OCI-LY7 (cell line): ENCODE measurements at regions not wholly inside any gene's neighbourhood (a gene's known extent, or its start where the extent isn't known, plus 50 kb on each side); places are given as distances from the start of the nearest gene placed in this dataset.

ENCODE experiments used
- BruUV-seq: library from RNA; stranded (reverse); fragments of 400-500 nt; replicated peaks from 2 replicates; lab custom pipeline; 2021; lab: Mats Ljungman, UMichigan
- CTCF ChIA-PET: fragments of 300-600 bp; sonication (Branson Sonifier 250); formaldehyde crosslinking; loops from one replicate; lab custom pipeline; 2022; ENCODE audit warnings: antibody characterized with exemption; ENCODE audit not compliant: unreplicated experiment; lab: Charles Lee
- POLR2A ChIA-PET: fragments of 300-600 bp; sonication (Branson Sonifier 250); formaldehyde crosslinking; loops from one replicate; lab custom pipeline; 2022; ENCODE audit warnings: antibody characterized with exemption; lab: Charles Lee
- DNase-seq: peaks from one replicate; pipeline ENCODE4 v3.0.0-alpha.2; 2015; ENCODE audit warnings: low spot score
- H2AFZ ChIP-seq: fragments of 200-600 bp; sonication (generic), shearing (Covaris generic); 2 replicates; pipeline ENCODE4 v1.6.1; 2014; ENCODE audit warnings: mild to moderate bottlenecking, antibody characterized with exemption, low read length, moderate library complexity
- H3K27ac ChIP-seq: fragments of 200-600 bp; sonication (generic); 2 replicates; pipeline ENCODE4 v1.5.1; 2014; ENCODE audit warnings: mixed run types, low read depth, mild to moderate bottlenecking, moderate library complexity, low read length, inconsistent platforms; ENCODE audit not compliant: poor library complexity, severe bottlenecking
- H3K36me3 ChIP-seq: fragments of 200-600 bp; sonication (generic); 2 replicates; pipeline ENCODE4 v1.6.1; 2014; ENCODE audit warnings: mild to moderate bottlenecking, antibody characterized with exemption, low read length, moderate library complexity, mixed read lengths; ENCODE audit not compliant: insufficient read depth
- H3K4me1 ChIP-seq: fragments of 200-600 bp; sonication (generic); 2 replicates; pipeline ENCODE4 v1.5.1; 2014; ENCODE audit warnings: mild to moderate bottlenecking, low read length; ENCODE audit not compliant: insufficient read depth, poor library complexity, severe bottlenecking
- H3K4me2 ChIP-seq: fragments of 200-600 bp; sonication (generic); 2 replicates; pipeline ENCODE4 v1.6.1; 2014; ENCODE audit warnings: mild to moderate bottlenecking, low read length
- H3K4me3 ChIP-seq: fragments of 200-600 bp; sonication (generic); 2 replicates; pipeline ENCODE4 v1.5.1; 2014; ENCODE audit warnings: mild to moderate bottlenecking, low read depth, low read length; ENCODE audit not compliant: poor library complexity, severe bottlenecking
- H3K79me2 ChIP-seq: fragments of 200-600 bp; sonication (generic); 2 replicates; pipeline ENCODE4 v1.6.1; 2016; ENCODE audit warnings: low read depth, mild to moderate bottlenecking, low read length, moderate library complexity, mixed read lengths; ENCODE audit not compliant: insufficient read depth
- H3K9me2 ChIP-seq: fragments of 200-600 bp; sonication (generic); 2 replicates; pipeline ENCODE4 v1.6.1; 2016; ENCODE audit warnings: mild to moderate bottlenecking, low read length, mixed read lengths; ENCODE audit not compliant: insufficient read depth
- H3K9me3 ChIP-seq: fragments of 200-600 bp; sonication (generic); 2 replicates; pipeline ENCODE4 v1.6.1; 2014; ENCODE audit warnings: mild to moderate bottlenecking, mixed run types, low read length, mixed read lengths
- H4K20me1 ChIP-seq: fragments of 200-600 bp; sonication (generic); 2 replicates; pipeline ENCODE4 v1.6.1; 2014; ENCODE audit warnings: mild to moderate bottlenecking, antibody characterized with exemption, low read length, moderate library complexity, mixed read lengths; ENCODE audit not compliant: insufficient read depth
- CTCF ChIP-seq: fragments of 200-600 bp; sonication (generic); conservative IDR thresholded peaks from 2 replicates; pipeline ENCODE4 v1.5.1; 2014; ENCODE audit warnings: mild to moderate bottlenecking, antibody characterized with exemption, low read length, moderate library complexity, mixed read lengths
- EZH2phosphoT487 ChIP-seq: fragments of 200-600 bp; sonication (generic); IDR thresholded peaks from 2 replicates; pipeline ENCODE4 v1.6.1; 2018; ENCODE audit warnings: low read depth, borderline replicate concordance, mild to moderate bottlenecking, mixed run types, antibody characterized with exemption, low read length, moderate library complexity, mixed read lengths
- intact Hi-C: fragments of 100-400 bp; cut with micrococcal nuclease; formaldehyde crosslinking; loops from one replicate; pipeline ENCODE4 v1.10.0; 2022; ENCODE audit not compliant: unreplicated experiment

DNA sequence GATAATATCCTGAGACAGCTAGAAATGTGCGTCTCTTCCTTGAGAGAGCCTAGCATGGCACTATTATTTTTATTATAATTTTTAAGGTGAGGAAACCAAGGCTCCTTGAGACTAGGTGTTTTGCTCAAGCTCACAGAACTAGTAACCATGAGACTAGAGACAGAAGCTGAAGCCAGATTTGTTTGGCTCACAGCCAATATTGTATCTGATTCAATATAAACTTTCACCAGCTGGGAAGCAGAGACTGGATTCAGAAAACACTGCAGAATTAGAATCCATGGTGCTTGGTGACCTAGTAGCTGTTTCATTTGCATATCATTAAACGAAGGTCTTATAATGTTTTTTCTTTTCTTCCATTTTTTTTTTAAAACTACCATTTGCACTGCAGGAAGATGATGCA, 64.4 kb downstream of the DNAJB9 start:
- Histone ChIP-seq H4K20me1 (no peaks in the 10 kb centered on the region), H3K79me2 (no peaks in the 10 kb centered on the region), H3K9me3 (no peaks in the 10 kb centered on the region), H2AFZ (no peak overlapping the region), H3K4me2 (no peak overlapping the region), H3K36me3 (no peaks in the 10 kb centered on the region), H3K4me3 (no peak overlapping the region), H3K9me2 (no peaks in the 10 kb centered on the region), H3K27ac (no peak overlapping the region), H3K4me1 (no peaks in the 10 kb centered on the region)
- TF ChIP-seq CTCF = no peak
- no peak for TF ChIP-seq EZH2phosphoT487
- BruUV-seq = no TSS peak
- intact Hi-C loops = no loop called here
- ChIA-PET POLR2A (interaction anchor here (0.7 kb wide), 1 partner anchor 9 kb away, joined by 3 read pairs; no protein-coding TSS in a partner anchor), CTCF (no interaction called here)
- DNase-seq = no peak

DNA sequence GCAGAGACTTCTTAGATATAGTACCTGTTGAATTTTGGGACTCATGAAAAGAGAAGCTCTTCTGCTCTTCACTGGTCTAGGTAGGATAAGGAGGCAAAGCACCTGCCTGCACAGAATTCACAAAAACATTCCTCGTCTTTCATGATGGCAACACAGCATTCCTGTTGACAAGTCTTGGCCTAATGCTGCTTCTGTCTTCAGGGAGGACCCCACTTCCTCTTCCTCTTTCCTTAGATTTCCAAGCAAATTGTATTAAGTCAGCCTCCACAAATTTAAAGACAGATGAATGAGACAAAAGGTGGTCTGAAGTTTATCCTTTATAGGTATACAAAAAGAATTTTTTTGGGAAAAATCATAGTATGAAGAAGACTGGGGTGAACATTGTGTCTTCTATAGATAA, 64.9 kb downstream of the DNAJB9 start:
- H3K4me1 ChIP-seq = no peaks in the 10 kb centered on the region
- H4K20me1 ChIP-seq = no peaks in the 10 kb centered on the region
- no peak overlapping the region for H3K27ac ChIP-seq
- no peaks in the 10 kb centered on the region for H3K9me3 ChIP-seq
- DNase-seq = no peak
- no peaks in the 10 kb centered on the region for H3K9me2 ChIP-seq
- no peak overlapping the region for H3K4me3 ChIP-seq
- no peaks in the 10 kb centered on the region for H3K36me3 ChIP-seq
- no peaks in the 10 kb centered on the region for H3K79me2 ChIP-seq
- CTCF ChIA-PET = no interaction called here
- no peak overlapping the region for H3K4me2 ChIP-seq
- no peak for TF ChIP-seq EZH2phosphoT487
- TF ChIP-seq CTCF = no peak
- intact Hi-C loops = no loop called here
- POLR2A ChIA-PET = no interaction called here
- BruUV-seq = no TSS peak
- H2AFZ ChIP-seq = no peak overlapping the region

DNA sequence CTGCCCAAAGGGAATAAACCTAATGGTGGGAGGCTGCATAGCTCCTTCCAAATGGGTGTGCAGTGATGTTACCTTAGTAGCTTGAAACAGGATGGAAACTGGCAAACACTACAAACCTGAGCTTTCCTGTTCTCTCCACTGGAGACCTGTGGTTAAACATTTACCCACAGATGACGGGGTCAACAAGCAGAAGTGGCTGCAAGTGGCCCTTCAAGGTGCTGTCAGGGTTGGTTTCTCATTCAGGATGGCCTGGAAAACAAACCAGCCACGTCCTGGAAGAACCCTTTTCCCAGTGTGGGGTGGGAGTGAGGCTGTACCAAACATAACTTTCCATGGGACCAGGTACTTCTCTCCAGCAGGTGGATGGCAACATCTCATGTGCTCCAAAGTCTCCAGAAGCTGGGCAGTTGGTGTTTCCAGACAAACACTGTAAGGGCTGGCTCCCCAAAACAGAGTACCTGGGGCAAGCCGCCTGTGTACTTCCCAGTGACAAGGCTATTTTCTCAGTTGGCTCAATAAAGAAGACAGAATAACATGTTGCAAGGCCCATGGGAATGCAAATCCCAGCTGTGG, 67.5 kb downstream of the DNAJB9 start:
- POLR2A ChIA-PET = interaction anchor here (0.6 to 1.0 kb wide), 2 partner anchors 15 to 42 kb away, joined by 3 to 4 read pairs; no protein-coding TSS in a partner anchor
- no peaks in the 10 kb centered on the region for H3K9me3 ChIP-seq
- CTCF ChIA-PET = no interaction called here
- H3K36me3 ChIP-seq = no peaks in the 10 kb centered on the region
- TF ChIP-seq CTCF = no peak
- TF ChIP-seq EZH2phosphoT487 = no peak
- H3K4me3 ChIP-seq = no peak overlapping the region
- H3K9me2 ChIP-seq = no peaks in the 10 kb centered on the region
- DNase-seq = no peak
- H2AFZ ChIP-seq = no peak overlapping the region
- H4K20me1 ChIP-seq = no peaks in the 10 kb centered on the region
- no peaks in the 10 kb centered on the region for H3K4me1 ChIP-seq
- no TSS peak for BruUV-seq
- no peaks in the 10 kb centered on the region for H3K79me2 ChIP-seq
- no peak overlapping the region for H3K4me2 ChIP-seq
- intact Hi-C loops = no loop called here
- H3K27ac ChIP-seq = no peak overlapping the region
